ENCODE measurements at regions not wholly inside any gene's neighbourhood (a gene's known extent, or its start where the extent isn't known, plus 50 kb on each side); places are given as distances from the start of the nearest gene placed in this dataset.

DNA sequence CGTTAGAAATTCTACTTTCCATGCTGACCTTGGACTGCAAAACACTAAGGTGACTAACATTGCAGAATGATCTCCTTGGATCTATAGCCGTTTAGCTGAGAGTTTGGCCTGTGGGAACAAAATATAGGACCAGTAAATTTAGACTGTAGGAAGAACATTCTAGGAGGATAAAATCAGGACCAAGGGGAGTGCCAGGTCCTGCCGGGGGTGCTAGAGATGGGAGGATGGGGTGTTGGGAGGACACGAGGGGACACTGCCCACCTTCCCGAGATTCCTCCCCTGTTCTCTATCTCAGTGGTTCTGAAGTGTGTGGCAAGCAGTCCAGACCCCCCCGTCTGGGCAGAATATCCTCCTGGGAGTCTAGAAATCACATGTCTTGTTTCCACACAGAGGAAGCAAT, 445.2 kb downstream of the ZSWIM6 start:
- Histone ChIP-seq H3K27ac (ENCODE audit: low read depth, low read length) (no peak overlapping the region), H2BK12ac (ENCODE audit: low read depth, low read length) (no peak overlapping the region), H2AFZ (ENCODE audit: low read length) (no peak overlapping the region), H3K9me3 (ENCODE audit: insufficient read depth in 2 of 2, low read depth in 1 of 2, low read length in 1 of 2) (no peaks in the 10 kb centered on the region; a peak in 1 of 4 replicates), H4K20me1 (replicated peaks in 1 of 2; ENCODE audit: control insufficient read depth in 1 of 2, insufficient read depth in 2 of 2, low read length in 2 of 2) (no peaks in the 10 kb centered on the region), H3K79me1 (ENCODE audit: low read depth, low read length) (no peaks in the 10 kb centered on the region), H3K27me3 (replicated peaks in 1 of 4; ENCODE audit: control insufficient read depth in 3 of 4, extremely low read depth in 1 of 4, insufficient read depth in 3 of 4, low read length in 3 of 4) (no peaks in the 10 kb centered on the region), H3K4ac (replicated peaks; ENCODE audit: insufficient read length, low read depth, low read length) (no peak overlapping the region), H2BK20ac (ENCODE audit: low read length) (no peak overlapping the region), H2AK5ac (ENCODE audit: low read depth, low read length) (no peak overlapping the region), H3K4me3 (ENCODE audit: extremely low read depth in 1 of 4, insufficient read depth in 2 of 4, low read depth in 3 of 4, low read length in 4 of 4) (no peak overlapping the region), H3K23ac (ENCODE audit: insufficient read length) (no peak overlapping the region), H3K14ac (ENCODE audit: insufficient read length) (no peak overlapping the region), H3K79me2 (ENCODE audit: control insufficient read depth in 1 of 2, insufficient read depth in 2 of 2, low read length in 2 of 2) (no peaks in the 10 kb centered on the region), H3K9ac (replicated peaks in 1 of 4; ENCODE audit: extremely low read depth in 1 of 4, low read depth in 3 of 4, low read length in 3 of 4) (no peak overlapping the region), H3K56ac (replicated peaks; ENCODE audit: insufficient read length, low read depth, low read length) (no peak overlapping the region), H3K4me2 (ENCODE audit: insufficient read depth in 1 of 2, low read depth in 2 of 2, low read length in 2 of 2) (no peak overlapping the region), H4K91ac (replicated peaks; ENCODE audit: insufficient read length, low read length) (no peak overlapping the region), H2BK5ac (ENCODE audit: low read depth, low read length) (no peak overlapping the region), H2BK120ac (replicated peaks; ENCODE audit: low read depth, low read length) (no peak overlapping the region), H3K4me1 (replicated peaks in 1 of 4; ENCODE audit: control insufficient read depth in 3 of 4, insufficient read depth in 4 of 4, low read length in 3 of 4) (no peaks in the 10 kb centered on the region), H4K8ac (ENCODE audit: extremely low read depth, insufficient read depth, low read length) (no peak overlapping the region; the same call in 1 of the 2 replicates), H3K36me3 (ENCODE audit: control insufficient read depth in 2 of 4, insufficient read depth in 4 of 4, low read length in 3 of 4) (no peaks in the 10 kb centered on the region), H4K5ac (ENCODE audit: insufficient read length, low read depth, low read length) (no peak overlapping the region), H3K18ac (ENCODE audit: extremely low read depth, low read length) (no peak overlapping the region), H3K23me2 (ENCODE audit: low read depth, low read length) (no peaks in the 10 kb centered on the region), H2BK15ac (ENCODE audit: low read length) (no peak overlapping the region)
- ChIA-PET POLR2A (ENCODE audit: partially characterized antibody) (no interaction called here), CTCF (ENCODE audit: partially characterized antibody) (interaction anchor here (1.3 to 4.4 kb wide), 2 partner anchors 8 to 17 kb away, joined by 3 to 21 read pairs; no protein-coding TSS in a partner anchor)
- DNase-seq (ENCODE audit: low read depth in 1 of 2, low spot score in 2 of 2): no peak
- 93% methylated on average over 6 of the region's 6 CpGs; no CpG with 5 or more reads in 1 of the 2 experiments for WGBS, 2 experiments (ENCODE audit: extremely low coverage in 1 of 2, insufficient coverage in 1 of 2, insufficient read length in 1 of 2, insufficient replicate concordance in 2 of 2, low coverage in 1 of 2, low lambda C conversion rate in 2 of 2, missing lambda C conversion rate in 1 of 2)
- TF ChIP-seq YY1 (IDR thresholded peaks at IDR 0.05; ENCODE audit: low read depth, low read length) (no peak), CEBPB (IDR thresholded peaks at IDR 0.05; ENCODE audit: low read depth, low read length) (no peak), ATF2 (IDR thresholded peaks at IDR 0.05; ENCODE audit: low read length) (no peak)
- FAIRE-seq: no peak
